HG03045 (cell line): ENCODE measurements at regions not wholly inside any gene's neighbourhood (a gene's known extent, or its start where the extent isn't known, plus 50 kb on each side); places are given as distances from the start of the nearest gene placed in this dataset.
A peak's percentile ranks its signal among the peaks of the same experiment; 100 is the strongest.
"Not testable (repeated sequence)": the region's sequence is repeated elsewhere in the genome, so short reads cannot be mapped to it uniquely, and the experiment has no call there.

Experiments used
- ATAC-seq: cut with Tn5 transposase; IDR thresholded peaks from one replicate; pipeline ENCODE4 v1.9.1; 2021; ENCODE audit warnings: mild to moderate bottlenecking, moderate library complexity; ENCODE audit not compliant: unreplicated experiment

- no peak for ATAC-seq
Measured at GRCh38 chr6:114718186-114718585, 375.4 kb upstream of the HS3ST5 start.

- ATAC-seq = peak; percentile 70
Measured at GRCh38 chr6:114714836-114715507, 372.1 kb upstream of the HS3ST5 start.

DNA sequence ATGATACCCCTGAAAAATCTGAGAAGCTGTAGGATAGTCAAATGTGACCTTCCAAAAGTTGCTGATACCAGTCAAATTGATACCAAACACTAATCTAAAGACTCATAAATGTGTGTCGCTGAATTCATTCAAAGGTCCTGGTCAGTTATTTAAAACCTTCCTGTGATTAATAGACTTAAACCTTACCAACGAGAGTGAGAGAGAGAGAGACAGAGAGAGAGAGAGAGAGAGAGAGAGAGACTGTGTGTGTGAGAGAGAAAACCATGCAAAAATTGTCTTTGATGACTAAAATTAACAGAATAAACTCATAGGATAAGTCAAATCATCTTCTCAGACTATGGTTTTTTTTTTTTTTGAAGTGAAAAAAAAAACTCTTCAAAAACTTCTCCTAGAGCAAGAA is 370.9 kb upstream of the HS3ST5 start:
- ATAC-seq = no peak

DNA sequence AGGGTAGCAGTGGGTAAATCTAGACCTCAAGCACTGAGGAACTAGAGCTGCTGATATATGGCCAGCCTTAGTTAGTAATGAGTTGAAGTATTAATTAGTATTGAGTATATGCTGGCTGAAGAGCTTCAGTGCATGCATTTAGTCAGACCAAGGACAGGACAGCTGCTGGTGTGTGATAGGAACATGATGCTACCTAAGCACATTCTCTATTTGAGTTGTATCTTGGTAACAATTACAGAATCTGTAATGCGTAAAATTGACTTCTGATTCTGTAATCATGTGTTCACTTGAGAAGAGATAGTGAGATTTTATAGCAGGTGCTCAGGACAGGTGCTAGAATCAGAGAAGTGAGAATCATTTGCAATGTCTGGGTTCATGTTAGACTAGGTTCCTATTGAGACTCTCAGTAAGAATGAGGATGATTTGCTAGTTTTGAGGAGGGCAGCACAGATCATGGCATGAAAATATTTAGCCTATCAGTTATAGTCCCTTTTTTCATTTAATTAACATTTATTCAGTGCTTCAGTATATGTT is 369.4 kb upstream of the HS3ST5 start:
- ATAC-seq = no peak

DNA sequence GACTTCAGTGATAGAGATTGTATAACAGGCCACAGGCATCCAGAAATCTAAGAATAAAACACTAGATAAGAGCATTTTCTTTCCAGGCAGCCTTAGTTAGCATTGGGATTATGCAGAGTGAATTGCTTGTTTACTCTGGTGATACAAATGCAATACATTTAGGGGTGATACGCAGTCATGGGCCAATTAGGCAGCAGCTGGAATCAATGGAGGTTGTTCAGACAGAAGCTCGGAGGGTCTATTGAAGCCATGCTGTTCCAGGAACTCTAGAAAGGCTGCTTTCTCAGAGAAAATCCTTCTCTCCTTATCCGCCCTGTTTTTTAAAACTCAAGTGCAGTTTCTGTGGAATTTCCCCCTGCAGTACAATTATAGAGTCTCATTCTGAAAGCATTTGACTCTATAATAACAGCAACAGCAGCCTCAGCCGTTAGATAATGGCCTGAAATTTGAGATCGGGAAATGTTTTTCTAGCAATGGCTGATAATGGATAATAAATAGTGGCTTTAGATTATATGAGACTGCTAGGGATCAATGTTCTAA is 364.3 kb upstream of the HS3ST5 start:
- no peak for ATAC-seq

- ATAC-seq = no peak
Measured at GRCh38 chr6:114690625-114691024, 347.8 kb upstream of the HS3ST5 start.

DNA sequence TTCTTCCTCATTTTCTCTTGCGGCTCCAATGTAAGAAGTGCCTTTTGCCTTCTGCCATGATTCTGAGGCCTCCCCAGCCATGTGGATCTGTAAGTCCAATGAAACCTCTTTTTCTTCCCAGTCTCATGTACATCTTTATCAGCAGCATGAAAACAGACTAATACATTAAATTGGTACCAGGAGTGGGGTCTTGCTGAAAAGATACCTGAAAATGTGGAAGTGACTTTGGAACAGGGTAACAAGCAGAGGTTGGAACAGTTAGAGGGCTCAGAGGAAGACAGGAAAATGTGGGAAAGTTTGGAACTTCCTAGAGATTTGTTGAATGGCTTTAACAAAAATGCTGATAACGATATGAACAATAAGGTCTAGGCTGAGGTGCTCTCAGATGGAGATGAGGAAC is 316.7 kb upstream of the HS3ST5 start:
- ATAC-seq = no peak

- no peak for ATAC-seq
Measured at GRCh38 chr6:114651611-114652010, 308.8 kb upstream of the HS3ST5 start.

DNA sequence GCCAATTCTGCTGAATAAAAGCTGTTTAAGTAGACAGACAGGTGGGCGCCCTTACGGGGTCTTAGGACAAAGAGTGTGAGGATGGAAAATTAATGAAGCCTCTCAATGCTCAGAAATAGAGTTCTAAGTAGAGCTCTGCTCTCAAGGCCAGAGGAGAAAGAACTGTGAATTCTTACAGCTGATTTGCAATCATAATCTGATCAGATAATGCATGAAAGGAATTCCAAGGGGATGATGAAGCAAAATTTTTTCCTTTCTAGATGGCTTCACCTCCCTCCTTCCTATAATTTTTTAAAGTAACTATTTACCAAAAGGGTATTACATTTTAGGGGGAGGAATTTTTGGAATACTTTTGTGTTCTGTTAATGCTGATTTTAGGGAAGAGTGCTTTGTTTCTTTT is 308.1 kb upstream of the HS3ST5 start:
- no peak for ATAC-seq

GRCh38 chr6:114649298-114649697 is 306.5 kb upstream of the HS3ST5 start:
- no peak for ATAC-seq

DNA sequence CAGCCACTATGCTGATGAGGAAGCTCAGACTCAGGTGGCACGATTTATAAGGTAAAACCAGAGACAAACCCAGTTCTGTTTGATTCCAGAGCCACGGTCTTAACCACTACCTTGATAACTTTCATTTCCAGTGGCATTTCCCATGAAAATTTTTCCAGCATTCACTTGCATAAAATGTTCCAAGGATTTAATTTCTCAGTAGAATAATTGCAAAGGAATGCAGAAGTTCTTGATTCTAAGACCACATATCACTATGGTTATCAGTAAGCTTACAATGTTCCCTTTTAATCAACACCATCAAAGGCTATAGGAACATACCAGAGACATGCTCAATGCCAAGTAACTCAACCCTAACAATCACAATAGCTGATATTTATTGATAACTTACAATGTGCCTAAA is 306.0 kb upstream of the HS3ST5 start:
- no peak for ATAC-seq

GRCh38 chr6:114638341-114638740 is 295.5 kb upstream of the HS3ST5 start:
- ATAC-seq = no peak

- no peak for ATAC-seq
Measured at GRCh38 chr6:114634016-114634415, 291.2 kb upstream of the HS3ST5 start.

DNA sequence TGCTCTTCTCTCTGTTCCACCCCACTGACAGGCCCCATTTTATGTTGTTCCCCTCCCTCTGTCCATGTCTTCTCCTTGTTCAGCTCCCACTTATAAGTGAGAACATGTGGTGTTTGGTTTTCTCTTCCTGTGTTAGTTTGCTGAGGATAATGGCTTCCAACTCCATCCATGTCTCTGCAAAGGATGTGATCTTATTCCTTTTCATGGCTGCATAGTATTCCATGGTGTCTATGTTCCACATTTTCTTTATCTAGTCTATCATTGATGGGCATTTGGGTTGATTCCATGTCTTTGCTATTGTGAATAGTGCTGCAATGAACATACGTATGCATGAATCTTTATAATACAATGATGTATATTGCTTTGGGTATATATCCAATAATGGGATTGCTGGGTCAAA is 283.4 kb upstream of the HS3ST5 start:
- ATAC-seq = not testable (repeated sequence)

DNA sequence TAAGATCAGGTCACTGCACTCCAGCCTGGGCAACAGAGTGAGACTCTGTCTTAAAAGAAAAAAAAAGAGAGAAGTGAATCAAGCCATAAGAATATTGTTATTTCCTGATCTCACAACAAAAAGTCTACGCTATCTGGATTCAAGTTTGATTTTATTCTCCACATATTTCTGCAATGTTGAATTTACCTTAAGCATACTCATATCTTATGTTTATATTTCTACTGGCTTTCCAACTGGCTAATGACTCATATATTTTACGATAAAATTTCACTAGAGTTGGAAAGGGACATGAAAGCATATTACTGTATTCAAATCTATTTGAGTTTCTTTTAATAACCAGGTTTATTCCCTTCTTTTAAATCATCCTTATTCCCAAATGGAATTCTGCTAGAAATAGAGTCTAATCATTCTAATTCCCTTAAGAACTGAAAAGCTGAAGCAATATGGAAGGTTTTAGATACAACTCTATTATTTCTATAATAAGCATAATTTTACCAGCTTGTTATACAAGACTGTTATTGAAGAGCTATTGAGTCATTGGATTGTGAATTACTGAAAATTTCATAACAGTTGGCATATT is 276.9 kb upstream of the HS3ST5 start:
- ATAC-seq = no peak

GRCh38 chr6:114611696-114612095 is 268.9 kb upstream of the HS3ST5 start:
- no peak for ATAC-seq

GRCh38 chr6:114608091-114608490 is 265.3 kb upstream of the HS3ST5 start:
- no peak for ATAC-seq

GRCh38 chr6:114605656-114606055 is 262.8 kb upstream of the HS3ST5 start:
- no peak for ATAC-seq

- no peak for ATAC-seq
Measured at GRCh38 chr6:114600381-114600780, 257.6 kb upstream of the HS3ST5 start.

DNA sequence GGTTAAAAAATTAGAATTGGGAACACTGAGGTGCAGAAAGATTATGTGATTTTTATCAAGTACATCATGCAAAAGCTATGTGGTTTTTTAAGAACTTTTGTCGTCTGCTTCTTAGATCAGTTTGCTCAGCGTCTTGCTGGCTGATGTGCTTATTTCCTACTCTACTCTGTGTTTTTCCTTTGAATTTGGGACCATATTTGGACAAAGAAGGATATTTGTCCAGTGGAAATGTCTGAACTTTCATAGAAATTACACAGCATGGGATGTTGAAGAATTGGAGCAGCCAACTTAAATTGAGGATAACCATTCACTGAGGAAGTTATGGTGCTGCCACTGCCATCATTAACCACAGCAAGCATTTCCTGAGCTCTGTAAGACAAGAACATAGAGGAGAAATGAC is 252.8 kb upstream of the HS3ST5 start:
- no peak for ATAC-seq

DNA sequence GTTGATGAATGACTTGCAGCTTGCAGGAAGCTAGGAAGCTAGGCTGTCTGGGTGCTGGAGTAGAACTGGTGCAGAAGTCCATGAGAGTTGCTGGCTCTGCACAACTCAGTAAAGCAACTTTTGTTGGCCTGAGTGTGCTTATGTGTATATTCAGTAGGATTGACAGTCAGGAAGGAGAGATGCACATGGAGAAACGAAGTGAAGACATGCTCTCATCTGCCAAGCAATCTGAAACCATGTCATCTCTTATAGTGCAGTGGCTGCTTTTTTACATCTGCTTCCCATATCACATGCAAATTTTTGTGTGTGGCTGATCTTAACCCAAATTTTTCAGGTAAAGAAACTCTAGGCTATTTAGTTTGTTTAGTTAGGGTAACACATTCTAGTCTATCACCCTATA is 252.4 kb upstream of the HS3ST5 start:
- no peak for ATAC-seq

GRCh38 chr6:114592506-114592905 is 249.7 kb upstream of the HS3ST5 start:
- ATAC-seq = no peak
